Astrocyte (in vitro differentiated cells and primary cell): ENCODE measurements at regions not wholly inside any gene's neighbourhood (a gene's known extent, or its start where the extent isn't known, plus 50 kb on each side); places are given as distances from the start of the nearest gene placed in this dataset.

Experiments used
- CTCF ChIP-seq: IDR thresholded peaks from 2 replicates; pipeline ENCODE4 v1.5.1; 2011; ENCODE audit warnings: low read depth, mild to moderate bottlenecking, inconsistent platforms, low read length, moderate library complexity; ENCODE audit not compliant: insufficient read depth
- EZH2 ChIP-seq: IDR thresholded peaks from 2 replicates; pipeline ENCODE4 v1.6.1; 2012; ENCODE audit warnings: mild to moderate bottlenecking, low read length, inconsistent platforms; ENCODE audit not compliant: insufficient read depth

GRCh38 chr12:103249607-103250006 is 246.2 kb downstream of the C12orf42 start:
- TF ChIP-seq CTCF = no peak
- no peak for TF ChIP-seq EZH2
